Astrocyte (in vitro differentiated cells and primary cell): ENCODE measurements at regions not wholly inside any gene's neighbourhood (a gene's known extent, or its start where the extent isn't known, plus 50 kb on each side); places are given as distances from the start of the nearest gene placed in this dataset.

ENCODE experiments used
- DNase-seq: peaks from one replicate; pipeline ENCODE4 v3.0.0-alpha.2; 2010; ENCODE audit warnings: low read depth
- FAIRE-seq: peaks from 2 replicates; lab custom pipeline; 2011; peaks lifted over from hg19 to GRCh38; lab: Jason Lieb, UNC
- H2AFZ ChIP-seq: 2 replicates; pipeline ENCODE4 v1.6.0; 2012; ENCODE audit warnings: low read depth, low read length, inconsistent platforms
- H3K27ac ChIP-seq: 2 replicates; pipeline ENCODE4 v1.5.1; 2011; ENCODE audit warnings: low read depth, low read length, inconsistent platforms
- H3K27me3 ChIP-seq: 2 replicates; pipeline ENCODE4 v1.6.0; 2011; ENCODE audit warnings: low read length, inconsistent platforms; ENCODE audit not compliant: insufficient read depth
- H3K36me3 ChIP-seq: 2 replicates; pipeline ENCODE4 v1.5.1; 2011; ENCODE audit warnings: low read length, inconsistent platforms; ENCODE audit not compliant: insufficient read depth
- H3K4me1 ChIP-seq: 2 replicates; pipeline ENCODE4 v1.5.1; 2011; ENCODE audit warnings: low read length, inconsistent platforms; ENCODE audit not compliant: insufficient read depth
- H3K4me2 ChIP-seq: 2 replicates; pipeline ENCODE4 v1.6.0; 2012; ENCODE audit warnings: low read length, inconsistent platforms
- H3K4me3 ChIP-seq: 2 replicates; pipeline ENCODE4 v1.5.1; 2011; ENCODE audit warnings: low read depth, mild to moderate bottlenecking, low read length, inconsistent platforms; ENCODE audit not compliant: insufficient read depth
- H3K79me2 ChIP-seq: 2 replicates; pipeline ENCODE4 v1.6.0; 2012; ENCODE audit warnings: mild to moderate bottlenecking, low read length, inconsistent platforms; ENCODE audit not compliant: insufficient read depth
- H3K9ac ChIP-seq: 2 replicates; pipeline ENCODE4 v1.6.0; 2012; ENCODE audit warnings: mild to moderate bottlenecking, low read length, inconsistent platforms
- H3K9me3 ChIP-seq: 2 replicates; pipeline ENCODE4 v1.5.1; 2012; ENCODE audit warnings: low read depth, mild to moderate bottlenecking, low read length, inconsistent platforms; ENCODE audit not compliant: insufficient read depth
- H4K20me1 ChIP-seq: 2 replicates; pipeline ENCODE4 v1.6.0; 2012; ENCODE audit warnings: low read length, inconsistent platforms; ENCODE audit not compliant: insufficient read depth
- H3K27ac Mint-ChIP-seq: one replicate; pipeline ENCODE4 v1.8.0; 2021; ENCODE audit warnings: mild to moderate bottlenecking, mixed read lengths; ENCODE audit not compliant: unreplicated experiment
- H3K27me3 Mint-ChIP-seq: one replicate; pipeline ENCODE4 v1.8.0; 2021; ENCODE audit warnings: low read depth, mixed read lengths; ENCODE audit not compliant: unreplicated experiment
- H3K36me3 Mint-ChIP-seq: one replicate; pipeline ENCODE4 v1.8.0; 2021; ENCODE audit warnings: low read depth, mixed read lengths; ENCODE audit not compliant: unreplicated experiment
- H3K4me1 Mint-ChIP-seq: one replicate; pipeline ENCODE4 v1.8.0; 2021; ENCODE audit warnings: low read depth, mixed read lengths; ENCODE audit not compliant: unreplicated experiment
- H3K4me3 Mint-ChIP-seq: one replicate; pipeline ENCODE4 v1.8.0; 2021; ENCODE audit warnings: mild to moderate bottlenecking, moderate library complexity, mixed read lengths; ENCODE audit not compliant: unreplicated experiment
- H3K9me3 Mint-ChIP-seq: one replicate; pipeline ENCODE4 v1.8.0; 2021; ENCODE audit warnings: mild to moderate bottlenecking, mixed read lengths; ENCODE audit not compliant: unreplicated experiment
- EZH2 ChIP-seq: IDR thresholded peaks from 2 replicates; pipeline ENCODE4 v1.6.1; 2012; ENCODE audit warnings: mild to moderate bottlenecking, low read length, inconsistent platforms; ENCODE audit not compliant: insufficient read depth
- TF ChIP-seq, protein P1 (sequence below): IDR thresholded peaks from 2 replicates; pipeline ENCODE4 v1.5.1; 2011; ENCODE audit warnings: low read depth, mild to moderate bottlenecking, inconsistent platforms, low read length, moderate library complexity; ENCODE audit not compliant: insufficient read depth

DNA sequence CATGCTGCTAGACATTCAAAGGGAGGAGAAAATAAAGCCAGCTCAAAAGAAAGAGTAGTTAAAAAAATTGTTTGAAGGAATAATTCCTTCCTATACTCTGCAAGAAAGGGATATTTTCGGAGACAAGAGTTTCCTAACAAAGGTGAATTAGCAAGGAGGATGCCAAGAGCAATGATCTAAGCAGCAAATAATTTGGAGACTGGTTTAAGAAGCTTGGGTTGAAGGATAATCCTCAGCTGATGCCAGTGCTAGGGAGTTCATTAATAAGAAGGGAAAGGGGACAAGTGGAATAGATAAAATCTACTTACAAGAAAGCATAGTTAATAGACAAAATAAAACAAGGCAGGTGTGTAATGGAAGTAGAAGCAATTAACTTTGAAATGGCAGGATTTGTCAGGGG lies 372.3 kb downstream of the NDFIP2 start:
- H3K9me3 ChIP-seq, result no peaks in the 10 kb centered on the region
- no peaks in the 10 kb centered on the region for H3K4me1 ChIP-seq
- Mint-ChIP-seq H3K4me1 (peaks cover 8% of the 10 kb centered on the region), H3K27me3 (no peaks in the 10 kb centered on the region), H3K9me3 (no peaks in the 10 kb centered on the region), H3K36me3 (no peaks in the 10 kb centered on the region), H3K27ac (no peak overlapping the region), H3K4me3 (no peak overlapping the region)
- no peak for FAIRE-seq
- H2AFZ ChIP-seq, result no peak overlapping the region
- no peak overlapping the region for H3K27ac ChIP-seq
- TF ChIP-seq EZH2, result no peak
- TF ChIP-seq, protein P1, sequence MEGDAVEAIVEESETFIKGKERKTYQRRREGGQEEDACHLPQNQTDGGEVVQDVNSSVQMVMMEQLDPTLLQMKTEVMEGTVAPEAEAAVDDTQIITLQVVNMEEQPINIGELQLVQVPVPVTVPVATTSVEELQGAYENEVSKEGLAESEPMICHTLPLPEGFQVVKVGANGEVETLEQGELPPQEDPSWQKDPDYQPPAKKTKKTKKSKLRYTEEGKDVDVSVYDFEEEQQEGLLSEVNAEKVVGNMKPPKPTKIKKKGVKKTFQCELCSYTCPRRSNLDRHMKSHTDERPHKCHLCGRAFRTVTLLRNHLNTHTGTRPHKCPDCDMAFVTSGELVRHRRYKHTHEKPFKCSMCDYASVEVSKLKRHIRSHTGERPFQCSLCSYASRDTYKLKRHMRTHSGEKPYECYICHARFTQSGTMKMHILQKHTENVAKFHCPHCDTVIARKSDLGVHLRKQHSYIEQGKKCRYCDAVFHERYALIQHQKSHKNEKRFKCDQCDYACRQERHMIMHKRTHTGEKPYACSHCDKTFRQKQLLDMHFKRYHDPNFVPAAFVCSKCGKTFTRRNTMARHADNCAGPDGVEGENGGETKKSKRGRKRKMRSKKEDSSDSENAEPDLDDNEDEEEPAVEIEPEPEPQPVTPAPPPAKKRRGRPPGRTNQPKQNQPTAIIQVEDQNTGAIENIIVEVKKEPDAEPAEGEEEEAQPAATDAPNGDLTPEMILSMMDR, result no peak
- no peaks in the 10 kb centered on the region for H3K79me2 ChIP-seq
- no peaks in the 10 kb centered on the region for H3K27me3 ChIP-seq
- H3K4me3 ChIP-seq, result no peak overlapping the region
- H4K20me1 ChIP-seq, result no peaks in the 10 kb centered on the region
- no peak overlapping the region for H3K4me2 ChIP-seq
- no peak for DNase-seq
- H3K36me3 ChIP-seq, result no peaks in the 10 kb centered on the region
- H3K9ac ChIP-seq, result no peak overlapping the region

DNA sequence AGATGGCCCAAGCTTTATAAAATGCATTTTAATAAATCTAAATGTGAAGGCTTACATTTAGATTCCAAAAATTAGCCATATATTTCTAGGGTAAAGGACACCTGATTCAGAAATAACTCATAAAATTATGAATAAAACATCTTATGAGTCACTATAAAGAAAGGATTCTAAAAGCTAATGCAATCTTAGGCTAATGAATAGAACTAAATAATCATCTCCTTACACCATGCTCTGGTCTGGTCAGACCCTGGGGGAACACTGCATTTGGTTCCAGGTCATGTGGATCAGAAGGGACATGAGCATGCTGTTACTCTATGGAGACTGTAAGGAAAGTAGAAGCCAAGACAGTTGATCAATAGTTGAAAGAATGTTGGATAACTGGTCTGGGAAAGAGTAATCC lies 370.4 kb downstream of the NDFIP2 start:
- no peaks in the 10 kb centered on the region for H4K20me1 ChIP-seq
- peaks cover 6% of the 10 kb centered on the region for H3K4me1 Mint-ChIP-seq
- no peak for DNase-seq
- no peaks in the 10 kb centered on the region for H3K27me3 ChIP-seq
- no peaks in the 10 kb centered on the region for H3K36me3 ChIP-seq
- no peaks in the 10 kb centered on the region for H3K4me1 ChIP-seq
- H3K9me3 Mint-ChIP-seq, result no peaks in the 10 kb centered on the region
- H3K4me3 ChIP-seq, result no peak overlapping the region
- no peak overlapping the region for H3K9ac ChIP-seq
- no peak for FAIRE-seq
- H2AFZ ChIP-seq, result no peak overlapping the region
- no peak overlapping the region for H3K4me3 Mint-ChIP-seq
- no peaks in the 10 kb centered on the region for H3K9me3 ChIP-seq
- TF ChIP-seq, protein P1, result no peak
- no peak for TF ChIP-seq EZH2
- H3K4me2 ChIP-seq, result no peak overlapping the region
- no peak overlapping the region for H3K27ac ChIP-seq
- H3K36me3 Mint-ChIP-seq, result no peaks in the 10 kb centered on the region
- no peaks in the 10 kb centered on the region for H3K27me3 Mint-ChIP-seq
- H3K27ac Mint-ChIP-seq, result no peak overlapping the region
- H3K79me2 ChIP-seq, result no peaks in the 10 kb centered on the region

DNA sequence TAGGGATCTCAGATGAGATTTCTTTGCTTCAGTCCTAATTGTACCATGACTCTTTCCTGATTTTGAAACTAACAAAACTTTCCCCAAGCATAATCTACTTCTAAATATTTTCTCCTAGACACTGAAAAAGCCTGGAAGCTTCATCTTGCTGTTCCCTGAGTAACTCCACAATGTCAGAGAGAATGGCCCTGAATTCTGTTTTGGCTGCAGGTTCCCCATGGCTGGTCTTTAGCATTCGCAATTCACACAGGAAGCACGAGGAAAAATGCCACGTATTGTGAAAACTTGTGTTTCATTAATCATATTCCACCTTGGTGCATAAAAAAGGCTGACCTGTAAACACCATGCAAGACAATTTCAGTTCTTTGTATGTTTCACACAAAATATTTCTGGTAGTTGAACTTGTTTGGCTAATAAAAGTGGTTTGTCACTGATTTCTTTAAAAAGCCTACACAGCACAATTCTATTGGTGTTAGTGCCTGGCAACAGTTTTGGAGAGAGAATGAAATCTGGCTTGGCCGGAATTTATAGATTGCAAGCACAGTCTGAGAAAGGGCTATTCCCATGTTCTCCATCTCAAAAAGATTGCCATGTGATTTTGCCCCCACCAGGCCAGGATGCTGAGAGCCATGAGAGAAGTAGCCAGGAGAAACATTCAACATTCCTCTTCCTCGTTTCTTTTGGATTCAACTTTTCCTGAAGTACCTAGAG lies 367.1 kb downstream of the NDFIP2 start:
- H3K4me1 Mint-ChIP-seq, result peaks cover 6% of the 10 kb centered on the region
- Histone ChIP-seq H3K27me3 (no peaks in the 10 kb centered on the region), H3K27ac (no peak overlapping the region), H3K9ac (no peak overlapping the region), H3K9me3 (no peaks in the 10 kb centered on the region), H3K4me1 (no peaks in the 10 kb centered on the region), H3K79me2 (no peaks in the 10 kb centered on the region), H4K20me1 (no peaks in the 10 kb centered on the region), H3K4me3 (no peak overlapping the region), H3K4me2 (no peak overlapping the region), H3K36me3 (no peaks in the 10 kb centered on the region), H2AFZ (no peak overlapping the region)
- no peak for DNase-seq
- no peaks in the 10 kb centered on the region for H3K9me3 Mint-ChIP-seq
- no peaks in the 10 kb centered on the region for H3K36me3 Mint-ChIP-seq
- no peak for FAIRE-seq
- H3K27me3 Mint-ChIP-seq, result no peaks in the 10 kb centered on the region
- H3K4me3 Mint-ChIP-seq, result no peak overlapping the region
- H3K27ac Mint-ChIP-seq, result no peak overlapping the region
- TF ChIP-seq, protein P1, result no peak
- no peak for TF ChIP-seq EZH2
